ENCODE measurements at regions not wholly inside any gene's neighbourhood (a gene's known extent, or its start where the extent isn't known, plus 50 kb on each side); places are given as distances from the start of the nearest gene placed in this dataset.

DNA sequence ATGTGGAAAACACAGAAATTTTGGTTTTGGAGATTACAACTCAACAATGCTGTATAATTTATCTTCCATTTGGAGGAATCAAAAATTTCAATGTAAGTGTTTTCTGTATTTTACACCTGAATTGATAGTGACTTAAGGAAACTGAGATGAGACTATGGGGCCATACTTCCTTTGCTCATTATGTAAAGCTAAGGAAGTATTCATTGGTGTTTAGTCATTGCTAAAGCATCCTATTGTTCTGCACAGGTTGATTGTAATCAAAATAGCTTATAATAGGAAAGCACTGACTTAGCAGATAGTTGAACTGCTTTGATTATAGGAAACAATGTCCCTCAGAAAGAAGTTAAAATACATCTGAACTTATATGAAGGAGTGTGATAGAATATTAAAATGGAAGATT is 244.4 kb upstream of the SLITRK5 start (continued):
- TF ChIP-seq, protein P1, sequence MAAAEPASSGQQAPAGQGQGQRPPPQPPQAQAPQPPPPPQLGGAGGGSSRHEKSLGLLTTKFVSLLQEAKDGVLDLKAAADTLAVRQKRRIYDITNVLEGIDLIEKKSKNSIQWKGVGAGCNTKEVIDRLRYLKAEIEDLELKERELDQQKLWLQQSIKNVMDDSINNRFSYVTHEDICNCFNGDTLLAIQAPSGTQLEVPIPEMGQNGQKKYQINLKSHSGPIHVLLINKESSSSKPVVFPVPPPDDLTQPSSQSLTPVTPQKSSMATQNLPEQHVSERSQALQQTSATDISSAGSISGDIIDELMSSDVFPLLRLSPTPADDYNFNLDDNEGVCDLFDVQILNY (CRISPR knock-in tag; IDR thresholded peaks at IDR 0.05), result no peak

DNA sequence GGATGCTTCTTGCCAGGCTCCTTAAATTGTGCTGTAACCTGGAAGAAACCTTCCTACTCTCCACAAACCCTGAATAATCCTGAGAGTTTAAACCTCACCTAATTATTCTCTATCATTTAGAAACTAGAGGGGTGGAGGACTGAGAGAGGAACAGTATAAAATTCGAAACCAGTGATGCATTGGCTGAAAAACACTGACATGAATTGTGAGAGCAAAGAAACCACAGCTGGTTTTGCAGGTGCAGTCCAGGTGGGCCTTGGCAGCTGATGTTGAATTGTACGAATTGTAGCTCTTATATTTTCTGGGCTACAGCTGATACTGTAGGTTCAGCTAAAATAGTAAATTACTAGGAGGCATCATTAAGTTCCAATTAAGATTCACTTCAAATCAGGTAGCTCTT is 227.0 kb upstream of the SLITRK5 start:
- CTCF ChIA-PET, result no interaction called here
- Mint-ChIP-seq H3K9me3 (peaks cover under 1% of the 10 kb centered on the region; the same call in 1 of the 2 replicates), H3K27me3 (ENCODE audit: low read depth) (no peaks in the 10 kb centered on the region), H3K4me1 (no peaks in the 10 kb centered on the region), H3K4me3 (no peak overlapping the region), H3K27ac (no peak overlapping the region), H3K36me3 (no peaks in the 10 kb centered on the region)
- DNase-seq (ENCODE audit: low spot score) (no peak), ATAC-seq (no peak)
- POLR2A ChIA-PET, result no interaction called here
- TF ChIP-seq ZNF232 (CRISPR knock-in tag; IDR thresholded peaks at IDR 0.05) (no peak), CREB1 (CRISPR knock-in tag; IDR thresholded peaks at IDR 0.05) (no peak), NFE2L1 (CRISPR knock-in tag; IDR thresholded peaks at IDR 0.05) (no peak), TEAD4 (CRISPR knock-in tag; IDR thresholded peaks at IDR 0.05) (no peak), ETV6 (CRISPR knock-in tag; IDR thresholded peaks at IDR 0.05) (no peak), TCF7 (CRISPR knock-in tag; IDR thresholded peaks at IDR 0.05; ENCODE audit: low read depth) (no peak), OVOL2 (CRISPR knock-in tag; IDR thresholded peaks at IDR 0.05; ENCODE audit: borderline replicate concordance) (no peak), RORB (CRISPR knock-in tag; IDR thresholded peaks at IDR 0.05) (no peak)
- TF ChIP-seq, protein P2, sequence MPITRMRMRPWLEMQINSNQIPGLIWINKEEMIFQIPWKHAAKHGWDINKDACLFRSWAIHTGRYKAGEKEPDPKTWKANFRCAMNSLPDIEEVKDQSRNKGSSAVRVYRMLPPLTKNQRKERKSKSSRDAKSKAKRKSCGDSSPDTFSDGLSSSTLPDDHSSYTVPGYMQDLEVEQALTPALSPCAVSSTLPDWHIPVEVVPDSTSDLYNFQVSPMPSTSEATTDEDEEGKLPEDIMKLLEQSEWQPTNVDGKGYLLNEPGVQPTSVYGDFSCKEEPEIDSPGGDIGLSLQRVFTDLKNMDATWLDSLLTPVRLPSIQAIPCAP (CRISPR knock-in tag; IDR thresholded peaks at IDR 0.05), result no peak
- TF ChIP-seq, protein P3, sequence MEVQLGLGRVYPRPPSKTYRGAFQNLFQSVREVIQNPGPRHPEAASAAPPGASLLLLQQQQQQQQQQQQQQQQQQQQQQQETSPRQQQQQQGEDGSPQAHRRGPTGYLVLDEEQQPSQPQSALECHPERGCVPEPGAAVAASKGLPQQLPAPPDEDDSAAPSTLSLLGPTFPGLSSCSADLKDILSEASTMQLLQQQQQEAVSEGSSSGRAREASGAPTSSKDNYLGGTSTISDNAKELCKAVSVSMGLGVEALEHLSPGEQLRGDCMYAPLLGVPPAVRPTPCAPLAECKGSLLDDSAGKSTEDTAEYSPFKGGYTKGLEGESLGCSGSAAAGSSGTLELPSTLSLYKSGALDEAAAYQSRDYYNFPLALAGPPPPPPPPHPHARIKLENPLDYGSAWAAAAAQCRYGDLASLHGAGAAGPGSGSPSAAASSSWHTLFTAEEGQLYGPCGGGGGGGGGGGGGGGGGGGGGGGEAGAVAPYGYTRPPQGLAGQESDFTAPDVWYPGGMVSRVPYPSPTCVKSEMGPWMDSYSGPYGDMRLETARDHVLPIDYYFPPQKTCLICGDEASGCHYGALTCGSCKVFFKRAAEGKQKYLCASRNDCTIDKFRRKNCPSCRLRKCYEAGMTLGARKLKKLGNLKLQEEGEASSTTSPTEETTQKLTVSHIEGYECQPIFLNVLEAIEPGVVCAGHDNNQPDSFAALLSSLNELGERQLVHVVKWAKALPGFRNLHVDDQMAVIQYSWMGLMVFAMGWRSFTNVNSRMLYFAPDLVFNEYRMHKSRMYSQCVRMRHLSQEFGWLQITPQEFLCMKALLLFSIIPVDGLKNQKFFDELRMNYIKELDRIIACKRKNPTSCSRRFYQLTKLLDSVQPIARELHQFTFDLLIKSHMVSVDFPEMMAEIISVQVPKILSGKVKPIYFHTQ (CRISPR knock-in tag; IDR thresholded peaks at IDR 0.05), result no peak
- TF ChIP-seq, protein P4, sequence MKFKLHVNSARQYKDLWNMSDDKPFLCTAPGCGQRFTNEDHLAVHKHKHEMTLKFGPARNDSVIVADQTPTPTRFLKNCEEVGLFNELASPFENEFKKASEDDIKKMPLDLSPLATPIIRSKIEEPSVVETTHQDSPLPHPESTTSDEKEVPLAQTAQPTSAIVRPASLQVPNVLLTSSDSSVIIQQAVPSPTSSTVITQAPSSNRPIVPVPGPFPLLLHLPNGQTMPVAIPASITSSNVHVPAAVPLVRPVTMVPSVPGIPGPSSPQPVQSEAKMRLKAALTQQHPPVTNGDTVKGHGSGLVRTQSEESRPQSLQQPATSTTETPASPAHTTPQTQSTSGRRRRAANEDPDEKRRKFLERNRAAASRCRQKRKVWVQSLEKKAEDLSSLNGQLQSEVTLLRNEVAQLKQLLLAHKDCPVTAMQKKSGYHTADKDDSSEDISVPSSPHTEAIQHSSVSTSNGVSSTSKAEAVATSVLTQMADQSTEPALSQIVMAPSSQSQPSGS (CRISPR knock-in tag; IDR thresholded peaks at IDR 0.05; ENCODE audit: borderline replicate concordance, low read depth), result no peak
- TF ChIP-seq, protein P5, sequence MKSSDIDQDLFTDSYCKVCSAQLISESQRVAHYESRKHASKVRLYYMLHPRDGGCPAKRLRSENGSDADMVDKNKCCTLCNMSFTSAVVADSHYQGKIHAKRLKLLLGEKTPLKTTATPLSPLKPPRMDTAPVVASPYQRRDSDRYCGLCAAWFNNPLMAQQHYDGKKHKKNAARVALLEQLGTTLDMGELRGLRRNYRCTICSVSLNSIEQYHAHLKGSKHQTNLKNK (CRISPR knock-in tag; IDR thresholded peaks at IDR 0.05), result no peak
- TF ChIP-seq, protein P6, sequence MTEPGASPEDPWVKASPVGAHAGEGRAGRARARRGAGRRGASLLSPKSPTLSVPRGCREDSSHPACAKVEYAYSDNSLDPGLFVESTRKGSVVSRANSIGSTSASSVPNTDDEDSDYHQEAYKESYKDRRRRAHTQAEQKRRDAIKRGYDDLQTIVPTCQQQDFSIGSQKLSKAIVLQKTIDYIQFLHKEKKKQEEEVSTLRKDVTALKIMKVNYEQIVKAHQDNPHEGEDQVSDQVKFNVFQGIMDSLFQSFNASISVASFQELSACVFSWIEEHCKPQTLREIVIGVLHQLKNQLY (CRISPR knock-in tag; IDR thresholded peaks at IDR 0.05), result no peak
- TF ChIP-seq, protein P7, sequence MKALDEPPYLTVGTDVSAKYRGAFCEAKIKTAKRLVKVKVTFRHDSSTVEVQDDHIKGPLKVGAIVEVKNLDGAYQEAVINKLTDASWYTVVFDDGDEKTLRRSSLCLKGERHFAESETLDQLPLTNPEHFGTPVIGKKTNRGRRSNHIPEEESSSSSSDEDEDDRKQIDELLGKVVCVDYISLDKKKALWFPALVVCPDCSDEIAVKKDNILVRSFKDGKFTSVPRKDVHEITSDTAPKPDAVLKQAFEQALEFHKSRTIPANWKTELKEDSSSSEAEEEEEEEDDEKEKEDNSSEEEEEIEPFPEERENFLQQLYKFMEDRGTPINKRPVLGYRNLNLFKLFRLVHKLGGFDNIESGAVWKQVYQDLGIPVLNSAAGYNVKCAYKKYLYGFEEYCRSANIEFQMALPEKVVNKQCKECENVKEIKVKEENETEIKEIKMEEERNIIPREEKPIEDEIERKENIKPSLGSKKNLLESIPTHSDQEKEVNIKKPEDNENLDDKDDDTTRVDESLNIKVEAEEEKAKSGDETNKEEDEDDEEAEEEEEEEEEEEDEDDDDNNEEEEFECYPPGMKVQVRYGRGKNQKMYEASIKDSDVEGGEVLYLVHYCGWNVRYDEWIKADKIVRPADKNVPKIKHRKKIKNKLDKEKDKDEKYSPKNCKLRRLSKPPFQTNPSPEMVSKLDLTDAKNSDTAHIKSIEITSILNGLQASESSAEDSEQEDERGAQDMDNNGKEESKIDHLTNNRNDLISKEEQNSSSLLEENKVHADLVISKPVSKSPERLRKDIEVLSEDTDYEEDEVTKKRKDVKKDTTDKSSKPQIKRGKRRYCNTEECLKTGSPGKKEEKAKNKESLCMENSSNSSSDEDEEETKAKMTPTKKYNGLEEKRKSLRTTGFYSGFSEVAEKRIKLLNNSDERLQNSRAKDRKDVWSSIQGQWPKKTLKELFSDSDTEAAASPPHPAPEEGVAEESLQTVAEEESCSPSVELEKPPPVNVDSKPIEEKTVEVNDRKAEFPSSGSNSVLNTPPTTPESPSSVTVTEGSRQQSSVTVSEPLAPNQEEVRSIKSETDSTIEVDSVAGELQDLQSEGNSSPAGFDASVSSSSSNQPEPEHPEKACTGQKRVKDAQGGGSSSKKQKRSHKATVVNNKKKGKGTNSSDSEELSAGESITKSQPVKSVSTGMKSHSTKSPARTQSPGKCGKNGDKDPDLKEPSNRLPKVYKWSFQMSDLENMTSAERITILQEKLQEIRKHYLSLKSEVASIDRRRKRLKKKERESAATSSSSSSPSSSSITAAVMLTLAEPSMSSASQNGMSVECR (CRISPR knock-in tag; IDR thresholded peaks at IDR 0.05; ENCODE audit: borderline replicate concordance), result no peak
- TF ChIP-seq, protein P8, sequence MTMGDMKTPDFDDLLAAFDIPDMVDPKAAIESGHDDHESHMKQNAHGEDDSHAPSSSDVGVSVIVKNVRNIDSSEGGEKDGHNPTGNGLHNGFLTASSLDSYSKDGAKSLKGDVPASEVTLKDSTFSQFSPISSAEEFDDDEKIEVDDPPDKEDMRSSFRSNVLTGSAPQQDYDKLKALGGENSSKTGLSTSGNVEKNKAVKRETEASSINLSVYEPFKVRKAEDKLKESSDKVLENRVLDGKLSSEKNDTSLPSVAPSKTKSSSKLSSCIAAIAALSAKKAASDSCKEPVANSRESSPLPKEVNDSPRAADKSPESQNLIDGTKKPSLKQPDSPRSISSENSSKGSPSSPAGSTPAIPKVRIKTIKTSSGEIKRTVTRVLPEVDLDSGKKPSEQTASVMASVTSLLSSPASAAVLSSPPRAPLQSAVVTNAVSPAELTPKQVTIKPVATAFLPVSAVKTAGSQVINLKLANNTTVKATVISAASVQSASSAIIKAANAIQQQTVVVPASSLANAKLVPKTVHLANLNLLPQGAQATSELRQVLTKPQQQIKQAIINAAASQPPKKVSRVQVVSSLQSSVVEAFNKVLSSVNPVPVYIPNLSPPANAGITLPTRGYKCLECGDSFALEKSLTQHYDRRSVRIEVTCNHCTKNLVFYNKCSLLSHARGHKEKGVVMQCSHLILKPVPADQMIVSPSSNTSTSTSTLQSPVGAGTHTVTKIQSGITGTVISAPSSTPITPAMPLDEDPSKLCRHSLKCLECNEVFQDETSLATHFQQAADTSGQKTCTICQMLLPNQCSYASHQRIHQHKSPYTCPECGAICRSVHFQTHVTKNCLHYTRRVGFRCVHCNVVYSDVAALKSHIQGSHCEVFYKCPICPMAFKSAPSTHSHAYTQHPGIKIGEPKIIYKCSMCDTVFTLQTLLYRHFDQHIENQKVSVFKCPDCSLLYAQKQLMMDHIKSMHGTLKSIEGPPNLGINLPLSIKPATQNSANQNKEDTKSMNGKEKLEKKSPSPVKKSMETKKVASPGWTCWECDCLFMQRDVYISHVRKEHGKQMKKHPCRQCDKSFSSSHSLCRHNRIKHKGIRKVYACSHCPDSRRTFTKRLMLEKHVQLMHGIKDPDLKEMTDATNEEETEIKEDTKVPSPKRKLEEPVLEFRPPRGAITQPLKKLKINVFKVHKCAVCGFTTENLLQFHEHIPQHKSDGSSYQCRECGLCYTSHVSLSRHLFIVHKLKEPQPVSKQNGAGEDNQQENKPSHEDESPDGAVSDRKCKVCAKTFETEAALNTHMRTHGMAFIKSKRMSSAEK (CRISPR knock-in tag; IDR thresholded peaks at IDR 0.05; ENCODE audit: borderline replicate concordance), result no peak

All from WTC11 (cell line).